ENCODE measurements at regions not wholly inside any gene's neighbourhood (a gene's known extent, or its start where the extent isn't known, plus 50 kb on each side); places are given as distances from the start of the nearest gene placed in this dataset.

DNA sequence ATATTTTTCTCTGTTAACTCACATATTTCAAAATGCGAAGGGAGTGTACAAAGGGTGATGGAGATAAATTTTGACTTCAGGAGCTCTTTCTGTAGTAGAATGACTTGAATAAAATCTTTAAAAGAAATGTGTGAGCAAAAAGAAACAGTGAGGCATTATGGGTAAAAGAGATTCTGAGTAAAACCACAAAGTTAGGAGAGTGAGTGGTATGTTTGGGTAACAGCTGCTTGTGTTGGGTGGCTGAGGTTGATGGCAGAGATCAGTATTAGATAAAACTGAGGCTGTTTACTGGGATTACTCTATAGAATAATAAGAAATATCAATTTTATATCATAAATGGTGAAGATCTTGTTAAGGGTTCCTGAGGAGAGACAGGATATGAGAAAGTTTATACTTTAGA lies 434.2 kb upstream of the AMOT start:
- TF ChIP-seq, protein P1, sequence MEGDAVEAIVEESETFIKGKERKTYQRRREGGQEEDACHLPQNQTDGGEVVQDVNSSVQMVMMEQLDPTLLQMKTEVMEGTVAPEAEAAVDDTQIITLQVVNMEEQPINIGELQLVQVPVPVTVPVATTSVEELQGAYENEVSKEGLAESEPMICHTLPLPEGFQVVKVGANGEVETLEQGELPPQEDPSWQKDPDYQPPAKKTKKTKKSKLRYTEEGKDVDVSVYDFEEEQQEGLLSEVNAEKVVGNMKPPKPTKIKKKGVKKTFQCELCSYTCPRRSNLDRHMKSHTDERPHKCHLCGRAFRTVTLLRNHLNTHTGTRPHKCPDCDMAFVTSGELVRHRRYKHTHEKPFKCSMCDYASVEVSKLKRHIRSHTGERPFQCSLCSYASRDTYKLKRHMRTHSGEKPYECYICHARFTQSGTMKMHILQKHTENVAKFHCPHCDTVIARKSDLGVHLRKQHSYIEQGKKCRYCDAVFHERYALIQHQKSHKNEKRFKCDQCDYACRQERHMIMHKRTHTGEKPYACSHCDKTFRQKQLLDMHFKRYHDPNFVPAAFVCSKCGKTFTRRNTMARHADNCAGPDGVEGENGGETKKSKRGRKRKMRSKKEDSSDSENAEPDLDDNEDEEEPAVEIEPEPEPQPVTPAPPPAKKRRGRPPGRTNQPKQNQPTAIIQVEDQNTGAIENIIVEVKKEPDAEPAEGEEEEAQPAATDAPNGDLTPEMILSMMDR (IDR thresholded peaks at IDR 0.05) = no peak
- no peak for TF ChIP-seq POLR2A (IDR thresholded peaks at IDR 0.05)
- intact Hi-C loops (cut with DNase I) = no loop called here
- H3K36me3 ChIP-seq = no peaks in the 10 kb centered on the region
- 67 to 89% methylated on average over 1 of the region's 1 CpG for WGBS, 2 donors
- no peak for DNase-seq
- no peaks in the 10 kb centered on the region for H3K9me3 ChIP-seq
- H3K4me3 ChIP-seq = no peak overlapping the region
- H3K27ac ChIP-seq = no peak overlapping the region
- H3K27me3 ChIP-seq = no peaks in the 10 kb centered on the region
- no peaks in the 10 kb centered on the region for H3K4me1 ChIP-seq

DNA sequence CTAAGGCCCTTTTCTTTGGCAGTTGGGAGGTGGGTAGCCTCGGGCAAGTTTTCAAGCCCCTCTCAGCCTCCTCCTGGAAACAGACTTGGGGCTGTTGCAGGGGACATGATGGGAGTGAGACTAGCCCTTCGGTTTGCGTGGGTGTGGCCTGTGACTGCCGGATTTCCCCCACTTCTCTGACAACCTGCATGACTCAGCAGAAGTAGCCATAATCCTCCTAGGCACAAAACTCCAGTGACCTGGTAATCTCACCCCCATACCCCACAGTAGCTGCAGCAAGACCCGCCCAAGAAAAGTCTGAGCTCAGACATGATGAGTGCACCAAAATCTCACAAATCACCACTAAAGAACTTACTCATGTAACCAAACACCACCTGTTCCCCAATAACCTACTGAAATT lies 433.7 kb upstream of the AMOT start:
- intact Hi-C loops (cut with DNase I) = no loop called here
- WGBS, 2 donors = 73% methylated on average over 5 of the region's 5 CpGs; no CpG with 5 or more reads in 1 of the 2 donors
- Histone ChIP-seq H3K4me1 (no peaks in the 10 kb centered on the region), H3K27me3 (no peaks in the 10 kb centered on the region), H3K9me3 (no peaks in the 10 kb centered on the region), H3K27ac (no peak overlapping the region), H3K4me3 (no peak overlapping the region), H3K36me3 (no peaks in the 10 kb centered on the region)
- TF ChIP-seq, protein P1 (IDR thresholded peaks at IDR 0.05) = no peak
- no peak for TF ChIP-seq POLR2A (IDR thresholded peaks at IDR 0.05)
- DNase-seq = no peak

DNA sequence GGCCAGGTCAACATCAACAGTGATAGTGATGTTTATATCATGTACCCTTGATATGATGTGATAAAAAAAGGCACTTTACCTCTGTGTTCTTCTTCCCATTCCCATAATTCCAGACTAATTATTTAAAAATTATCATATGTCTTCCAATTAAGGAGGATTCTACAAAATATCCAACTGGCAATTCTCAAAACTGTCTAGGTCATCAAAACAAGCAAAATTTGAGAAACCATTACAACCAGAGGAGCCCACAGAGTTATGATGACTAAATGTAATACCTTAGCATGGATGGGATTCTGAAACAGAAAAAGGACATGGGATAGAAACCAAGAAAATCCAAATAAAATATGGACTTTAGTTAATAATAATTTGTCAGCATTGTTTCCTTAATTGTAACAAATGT lies 428.6 kb upstream of the AMOT start:
- TF ChIP-seq POLR2A (IDR thresholded peaks at IDR 0.05) = no peak
- TF ChIP-seq, protein P1 (IDR thresholded peaks at IDR 0.05) = no peak
- no peaks in the 10 kb centered on the region for H3K9me3 ChIP-seq
- no peaks in the 10 kb centered on the region for H3K27me3 ChIP-seq
- no peak for DNase-seq
- H3K4me1 ChIP-seq = no peaks in the 10 kb centered on the region
- H3K27ac ChIP-seq = no peak overlapping the region
- intact Hi-C loops (cut with DNase I) = no loop called here
- no peak overlapping the region for H3K4me3 ChIP-seq
- H3K36me3 ChIP-seq = no peaks in the 10 kb centered on the region

DNA sequence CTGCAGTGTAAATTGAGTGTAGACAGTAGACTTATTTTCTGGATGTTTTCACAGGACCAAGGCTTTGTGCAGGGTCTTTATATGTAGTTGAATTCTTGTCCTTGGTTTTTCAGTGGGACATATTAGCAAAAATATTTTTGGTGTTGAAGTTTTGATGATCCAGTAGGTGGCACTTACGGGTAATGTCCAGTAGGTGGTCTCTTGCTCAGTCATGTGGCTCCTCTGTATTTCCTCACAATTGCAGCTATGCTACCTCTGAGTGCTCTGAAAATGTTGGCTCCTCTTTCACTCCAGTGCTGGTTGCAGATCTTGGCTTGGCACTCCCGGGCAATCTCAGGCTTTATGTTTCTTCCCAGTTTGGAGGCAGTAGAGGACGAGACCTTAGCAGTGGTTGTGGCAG lies 419.8 kb upstream of the AMOT start:
- Histone ChIP-seq H3K9me3 (no peaks in the 10 kb centered on the region), H3K36me3 (no peaks in the 10 kb centered on the region), H3K27ac (no peak overlapping the region), H3K4me1 (no peaks in the 10 kb centered on the region), H3K4me3 (no peak overlapping the region), H3K27me3 (no peaks in the 10 kb centered on the region)
- no peak for DNase-seq
- intact Hi-C loops (cut with DNase I) = no loop called here
- TF ChIP-seq, protein P1 (IDR thresholded peaks at IDR 0.05) = no peak
- TF ChIP-seq POLR2A (IDR thresholded peaks at IDR 0.05) = no peak
- WGBS, 2 donors = 11 to 71% methylated on average over 1 of the region's 3 CpGs

DNA sequence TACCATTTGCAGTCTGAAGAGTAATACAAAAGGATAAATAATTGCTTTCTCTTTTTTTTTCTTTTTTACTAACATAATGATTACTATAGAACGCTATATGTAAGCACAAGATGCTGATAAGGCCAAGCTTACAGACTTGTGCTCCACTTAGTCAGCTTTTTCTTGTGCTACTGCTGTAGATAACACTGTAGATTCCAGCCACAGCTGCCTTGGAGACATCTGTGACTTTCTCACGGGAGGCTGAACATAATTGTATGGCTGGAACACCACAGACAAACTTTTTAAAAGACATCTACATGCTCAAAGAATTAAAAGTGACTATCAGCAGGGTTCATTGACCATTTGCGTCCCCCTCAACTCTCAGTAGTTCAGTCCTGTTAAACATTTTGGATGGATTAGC lies 381.7 kb upstream of the AMOT start:
- Histone ChIP-seq H3K36me3 (no peaks in the 10 kb centered on the region), H3K4me1 (no peaks in the 10 kb centered on the region), H3K27ac (no peak overlapping the region), H3K27me3 (no peaks in the 10 kb centered on the region), H3K9me3 (no peaks in the 10 kb centered on the region), H3K4me3 (no peak overlapping the region)
- intact Hi-C loops (cut with DNase I) = no loop called here
- WGBS, 2 donors = 39 to 52% methylated on average over 3 of the region's 3 CpGs
- TF ChIP-seq, protein P1 (IDR thresholded peaks at IDR 0.05) = no peak
- TF ChIP-seq POLR2A (IDR thresholded peaks at IDR 0.05) = no peak
- no peak for DNase-seq

All from esophagus squamous epithelium (tissue), 5 donors.